ENCODE measurements at regions not wholly inside any gene's neighbourhood (a gene's known extent, or its start where the extent isn't known, plus 50 kb on each side); places are given as distances from the start of the nearest gene placed in this dataset.

DNA sequence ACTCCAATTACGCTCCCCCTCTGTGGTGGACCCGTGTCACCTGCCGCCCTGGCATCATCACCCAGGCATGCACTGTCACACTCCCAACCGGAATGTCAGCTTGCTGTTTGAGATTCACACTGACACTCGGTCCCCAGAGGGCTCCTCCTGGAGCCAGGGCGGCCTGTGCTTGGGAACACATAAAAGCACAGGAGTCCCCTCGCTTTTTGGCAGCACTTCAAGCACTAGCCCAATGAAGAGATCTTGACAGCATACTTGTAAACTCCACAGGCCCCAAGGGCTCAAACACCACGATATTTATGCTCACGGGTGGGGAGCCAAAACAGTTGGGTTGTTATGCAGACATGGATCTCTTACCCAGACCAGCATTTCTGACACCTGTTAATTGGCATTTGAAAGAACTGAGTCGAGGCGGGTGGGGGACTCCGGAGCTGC is 90.8 kb upstream of the EGFLAM start:
- TF ChIP-seq, protein P1, sequence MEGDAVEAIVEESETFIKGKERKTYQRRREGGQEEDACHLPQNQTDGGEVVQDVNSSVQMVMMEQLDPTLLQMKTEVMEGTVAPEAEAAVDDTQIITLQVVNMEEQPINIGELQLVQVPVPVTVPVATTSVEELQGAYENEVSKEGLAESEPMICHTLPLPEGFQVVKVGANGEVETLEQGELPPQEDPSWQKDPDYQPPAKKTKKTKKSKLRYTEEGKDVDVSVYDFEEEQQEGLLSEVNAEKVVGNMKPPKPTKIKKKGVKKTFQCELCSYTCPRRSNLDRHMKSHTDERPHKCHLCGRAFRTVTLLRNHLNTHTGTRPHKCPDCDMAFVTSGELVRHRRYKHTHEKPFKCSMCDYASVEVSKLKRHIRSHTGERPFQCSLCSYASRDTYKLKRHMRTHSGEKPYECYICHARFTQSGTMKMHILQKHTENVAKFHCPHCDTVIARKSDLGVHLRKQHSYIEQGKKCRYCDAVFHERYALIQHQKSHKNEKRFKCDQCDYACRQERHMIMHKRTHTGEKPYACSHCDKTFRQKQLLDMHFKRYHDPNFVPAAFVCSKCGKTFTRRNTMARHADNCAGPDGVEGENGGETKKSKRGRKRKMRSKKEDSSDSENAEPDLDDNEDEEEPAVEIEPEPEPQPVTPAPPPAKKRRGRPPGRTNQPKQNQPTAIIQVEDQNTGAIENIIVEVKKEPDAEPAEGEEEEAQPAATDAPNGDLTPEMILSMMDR (IDR thresholded peaks at IDR 0.05), result no peak
- no peak for TF ChIP-seq ZFX (IDR thresholded peaks at IDR 0.05; ENCODE audit: borderline replicate concordance)

All from 22Rv1 (cell line).